HepG2 (cell line): ENCODE measurements at regions not wholly inside any gene's neighbourhood (a gene's known extent, or its start where the extent isn't known, plus 50 kb on each side); places are given as distances from the start of the nearest gene placed in this dataset.

Experiments used
- ATAC-seq: fragments of 200-7000 bp; cut with Tn5 transposase; 3 replicates; pipeline ENCODE4 v1.9.1; 2020; ENCODE audit warnings: mild to moderate bottlenecking, moderate library complexity
- BruUV-seq: library from RNA; stranded (reverse); fragments of 400-500 nt; replicated peaks from 2 replicates; lab custom pipeline; 2021; lab: Mats Ljungman, UMichigan
- CTCF ChIA-PET: fragments of 300-600 bp; formaldehyde crosslinking; extraction: SDS; loops from one replicate; lab custom pipeline; 2021; ENCODE audit warnings: low total read pairs, inconsistent platforms, low intra/inter-chr PET ratio; lab: Yijun Ruan, JAX
- POLR2A ChIA-PET: fragments of 350-600 bp; sonication (Branson Sonifier 250); formaldehyde crosslinking; loops from one replicate; lab custom pipeline; 2020; ENCODE audit warnings: antibody characterized with exemption, inconsistent platforms; lab: Yijun Ruan, JAX
- DNase-seq: peaks from one replicate; pipeline ENCODE4 v3.0.0-alpha.2; 2015; ENCODE audit warnings: low spot score
- FAIRE-seq: peaks from 3 replicates; lab custom pipeline; 2011; peaks lifted over from hg19 to GRCh38; lab: Jason Lieb, UNC
- H2AFZ ChIP-seq: one replicate; pipeline ENCODE4 v1.6.1; 2011; ENCODE audit warnings: low read length, inconsistent platforms
- H3K27ac ChIP-seq: fragments of 300-600 bp; 3 replicates; pipeline ENCODE4 v1.8.0; 2011; ENCODE audit warnings: mixed run types, mild to moderate bottlenecking, mixed read lengths, low read length, inconsistent platforms; ENCODE audit not compliant: insufficient read depth; ENCODE audit errors: extremely low read length
- H3K27me3 ChIP-seq, 2 experiments: fragments of 200-600 bp in 1 of 2; 2 replicates in 1 of 2; 3 replicates in 1 of 2; pipeline versions ENCODE4 v1.6.0 to v1.8.0; 2011; ENCODE audit warnings: low read length in 2 of 2, mild to moderate bottlenecking in 2 of 2, moderate library complexity in 2 of 2, inconsistent platforms in 1 of 2; ENCODE audit not compliant: insufficient read depth in 2 of 2, control insufficient read depth in 1 of 2
- H3K36me3 ChIP-seq, 2 experiments: fragments of 200-600 bp in 1 of 2; replicated peaks in 1 of 2; 2 replicates in 1 of 2; 3 replicates in 1 of 2; pipeline versions ENCODE4 v1.5.1 to v1.8.0; 2011; ENCODE audit warnings: low read length in 2 of 2, inconsistent platforms in 1 of 2; ENCODE audit not compliant: insufficient read depth in 2 of 2, control insufficient read depth in 1 of 2
- H3K4me1 ChIP-seq: 2 replicates; pipeline ENCODE4 v1.5.1; 2012; ENCODE audit warnings: low read length, inconsistent platforms; ENCODE audit not compliant: insufficient read depth
- H3K4me2 ChIP-seq: 2 replicates; pipeline ENCODE4 v1.6.0; 2011; ENCODE audit warnings: low read depth, low read length, inconsistent platforms
- H3K4me3 ChIP-seq, 3 experiments: fragments of 200-600 bp in 1 of 3; sonication (generic), shearing (Covaris generic) in 1 of 3; replicated peaks in 1 of 3; 2 replicates each; pipeline ENCODE4 v1.5.1; 2011 to 2016; ENCODE audit warnings: low read length in 3 of 3, inconsistent platforms in 2 of 3, low read depth in 2 of 3, mild to moderate bottlenecking in 2 of 3, control low read depth in 1 of 3, mixed read lengths in 1 of 3; ENCODE audit not compliant: insufficient read depth in 1 of 3
- H3K79me2 ChIP-seq: one replicate; pipeline ENCODE4 v1.6.1; 2011; ENCODE audit warnings: low read length, inconsistent platforms; ENCODE audit not compliant: insufficient read depth
- H3K9ac ChIP-seq: 2 replicates; pipeline ENCODE4 v1.6.0; 2011; ENCODE audit warnings: mild to moderate bottlenecking, low read depth, low read length, inconsistent platforms; ENCODE audit not compliant: insufficient read depth
- H3K9me3 ChIP-seq: 2 replicates; pipeline ENCODE4 v1.5.1; 2012; ENCODE audit warnings: mild to moderate bottlenecking, low read length
- H4K20me1 ChIP-seq: 2 replicates; pipeline ENCODE4 v1.6.0; 2011; ENCODE audit warnings: inconsistent platforms, mild to moderate bottlenecking, low read length, moderate library complexity; ENCODE audit not compliant: insufficient read depth
- IKZF1 ChIP-seq: fragments of 450-650 bp; IDR thresholded peaks from 2 replicates; pipeline ENCODE4 v1.7.1; 2016
- ONECUT2 ChIP-seq: sonication (generic); formaldehyde crosslinking; IDR thresholded peaks from 2 replicates; pipeline ENCODE4 v1.4.0; 2020; ENCODE audit warnings: missing genetic modification reagents
- REXO4 ChIP-seq: sonication (generic); formaldehyde crosslinking; IDR thresholded peaks from 2 replicates; pipeline ENCODE4 v1.8.0; 2022; ENCODE audit warnings: missing genetic modification reagents, mild to moderate bottlenecking, borderline replicate concordance
- ZNF713 ChIP-seq: sonication (generic); formaldehyde crosslinking; IDR thresholded peaks from 2 replicates; pipeline ENCODE4 v1.4.0; 2020; ENCODE audit warnings: mild to moderate bottlenecking, missing genetic modification reagents
- ZNF768 ChIP-seq: sonication (generic); formaldehyde crosslinking; IDR thresholded peaks from 2 replicates; pipeline ENCODE4 v1.4.0; 2020; ENCODE audit warnings: missing genetic modification reagents
- ZNF83 ChIP-seq: sonication (generic); formaldehyde crosslinking; IDR thresholded peaks from 2 replicates; pipeline ENCODE4 v1.4.0; 2020; ENCODE audit warnings: missing genetic modification reagents, mild to moderate bottlenecking, borderline replicate concordance
- WGBS: methylation state at CpG from one replicate; pipeline ENCODE4 v1.1.6; 2017; ENCODE audit warnings: low lambda C conversion rate; 5-methylcytosine and 5-hydroxymethylcytosine counted together
- in situ Hi-C: cut with HindIII; loops from 2 replicates; pipeline ENCODE4 v1.10.0; 2017; ENCODE audit warnings: low pct_unique_long_range_greater_than_20kb; ENCODE audit not compliant: extremely low pct_ligation_motif_present
- intact Hi-C: fragments of 100-400 bp; cut with micrococcal nuclease; formaldehyde crosslinking; loops from one replicate; pipeline ENCODE4 v1.10.0; 2022; ENCODE audit not compliant: unreplicated experiment
- TF ChIP-seq, protein P1 (sequence below): sonication (generic); formaldehyde crosslinking; IDR thresholded peaks from 2 replicates; pipeline ENCODE4 v1.5.0; 2020; ENCODE audit warnings: mild to moderate bottlenecking, missing genetic modification reagents, borderline replicate concordance
- TF ChIP-seq, protein P2 (sequence below): sonication (generic); formaldehyde crosslinking; conservative IDR thresholded peaks from 2 replicates; pipeline ENCODE4 v1.4.0; 2020; ENCODE audit warnings: mild to moderate bottlenecking, missing genetic modification reagents, moderate library complexity
- TF ChIP-seq, protein P3 (sequence below): sonication (generic); formaldehyde crosslinking; IDR thresholded peaks from 2 replicates; pipeline ENCODE4 v1.4.0; 2020; ENCODE audit warnings: missing genetic modification reagents
- TF ChIP-seq, protein P4 (sequence below): sonication (generic); formaldehyde crosslinking; IDR thresholded peaks from 2 replicates; pipeline ENCODE4 v1.5.1; 2020; ENCODE audit warnings: missing genetic modification reagents, mild to moderate bottlenecking, borderline replicate concordance
- TF ChIP-seq, protein P5 (sequence below): IDR thresholded peaks from 2 replicates; pipeline ENCODE4 v1.6.1; 2016

DNA sequence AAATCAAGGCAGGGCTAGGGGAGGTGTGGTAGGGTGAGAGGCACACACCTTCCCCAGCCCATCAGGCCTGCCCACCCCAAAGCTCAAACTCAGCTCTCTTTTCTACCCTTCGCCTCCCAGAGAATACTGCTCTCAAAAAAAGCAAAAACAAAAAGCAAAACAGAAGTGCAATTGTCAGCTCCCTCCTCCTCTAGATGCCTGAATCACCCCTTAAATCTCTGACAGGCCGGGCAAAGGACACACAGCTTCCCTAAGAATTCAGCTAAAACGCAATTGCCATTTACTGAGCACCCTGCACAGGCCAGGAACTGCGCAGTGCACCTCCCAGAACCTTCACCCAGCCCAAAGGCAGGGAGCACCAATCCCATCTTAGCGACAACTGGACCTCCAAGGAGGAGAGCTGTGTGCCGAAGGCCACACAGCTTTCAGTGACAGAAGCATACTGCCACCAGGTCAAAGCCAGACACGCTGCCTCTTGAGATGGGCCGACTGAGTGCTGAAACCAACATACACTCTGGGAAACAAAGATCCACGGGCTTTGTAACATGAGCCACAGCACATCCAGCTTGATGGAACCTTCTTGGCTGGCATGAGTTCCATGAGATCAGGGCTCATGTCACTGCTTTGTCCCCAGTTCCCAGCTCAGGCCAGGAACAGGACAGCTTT lies 53.4 kb upstream of the STXBP1 start:
- no peak for ATAC-seq
- Histone ChIP-seq H3K27me3 (no peaks in the 10 kb centered on the region), H3K36me3 (peaks cover 20 to 22% of the 10 kb centered on the region in 2 experiments; a peak in 4 of 5 replicates), H3K4me2 (no peak overlapping the region), H3K4me3 (no peak overlapping the region), H3K4me1 (peaks cover 47% of the 10 kb centered on the region), H3K9me3 (no peaks in the 10 kb centered on the region), H2AFZ (no peak overlapping the region), H3K9ac (no peak overlapping the region), H3K79me2 (peaks cover 37% of the 10 kb centered on the region), H3K27ac (no peak overlapping the region), H4K20me1 (peaks cover 31% of the 10 kb centered on the region)
- 94% methylated on average over 7 of the region's 9 CpGs for WGBS
- FAIRE-seq, result no peak
- no TSS peak for BruUV-seq
- POLR2A ChIA-PET, result interaction anchor here (1.3 to 2.6 kb wide), 4 partner anchors 10 to 20 kb away, joined by 4 to 7 read pairs (median 6); no protein-coding TSS in a partner anchor
- DNase-seq, result no peak
- intact Hi-C loops (no loop called here), in situ Hi-C loops (no loop called here)
- CTCF ChIA-PET, result no interaction called here
- TF ChIP-seq ZNF83 (CRISPR knock-in tag) (no peak), IKZF1 (no peak), REXO4 (no peak), ZNF713 (no peak), ONECUT2 (CRISPR knock-in tag) (no peak), ZNF768 (CRISPR knock-in tag) (no peak)
- TF ChIP-seq, protein P1, sequence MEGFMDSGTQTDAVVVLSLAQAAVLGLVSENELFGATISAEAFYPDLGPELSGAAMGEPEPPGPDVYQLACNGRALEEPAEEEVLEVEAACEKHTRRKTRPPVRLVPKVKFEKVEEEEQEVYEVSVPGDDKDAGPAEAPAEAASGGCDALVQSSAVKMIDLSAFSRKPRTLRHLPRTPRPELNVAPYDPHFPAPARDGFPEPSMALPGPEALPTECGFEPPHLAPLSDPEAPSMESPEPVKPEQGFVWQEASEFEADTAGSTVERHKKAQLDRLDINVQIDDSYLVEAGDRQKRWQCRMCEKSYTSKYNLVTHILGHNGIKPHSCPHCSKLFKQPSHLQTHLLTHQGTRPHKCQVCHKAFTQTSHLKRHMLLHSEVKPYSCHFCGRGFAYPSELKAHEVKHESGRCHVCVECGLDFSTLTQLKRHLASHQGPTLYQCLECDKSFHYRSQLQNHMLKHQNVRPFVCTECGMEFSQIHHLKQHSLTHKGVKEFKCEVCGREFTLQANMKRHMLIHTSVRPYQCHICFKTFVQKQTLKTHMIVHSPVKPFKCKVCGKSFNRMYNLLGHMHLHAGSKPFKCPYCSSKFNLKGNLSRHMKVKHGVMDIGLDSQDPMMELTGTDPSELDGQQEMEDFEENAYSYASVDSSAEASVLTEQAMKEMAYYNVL, result no peak
- TF ChIP-seq, protein P2, sequence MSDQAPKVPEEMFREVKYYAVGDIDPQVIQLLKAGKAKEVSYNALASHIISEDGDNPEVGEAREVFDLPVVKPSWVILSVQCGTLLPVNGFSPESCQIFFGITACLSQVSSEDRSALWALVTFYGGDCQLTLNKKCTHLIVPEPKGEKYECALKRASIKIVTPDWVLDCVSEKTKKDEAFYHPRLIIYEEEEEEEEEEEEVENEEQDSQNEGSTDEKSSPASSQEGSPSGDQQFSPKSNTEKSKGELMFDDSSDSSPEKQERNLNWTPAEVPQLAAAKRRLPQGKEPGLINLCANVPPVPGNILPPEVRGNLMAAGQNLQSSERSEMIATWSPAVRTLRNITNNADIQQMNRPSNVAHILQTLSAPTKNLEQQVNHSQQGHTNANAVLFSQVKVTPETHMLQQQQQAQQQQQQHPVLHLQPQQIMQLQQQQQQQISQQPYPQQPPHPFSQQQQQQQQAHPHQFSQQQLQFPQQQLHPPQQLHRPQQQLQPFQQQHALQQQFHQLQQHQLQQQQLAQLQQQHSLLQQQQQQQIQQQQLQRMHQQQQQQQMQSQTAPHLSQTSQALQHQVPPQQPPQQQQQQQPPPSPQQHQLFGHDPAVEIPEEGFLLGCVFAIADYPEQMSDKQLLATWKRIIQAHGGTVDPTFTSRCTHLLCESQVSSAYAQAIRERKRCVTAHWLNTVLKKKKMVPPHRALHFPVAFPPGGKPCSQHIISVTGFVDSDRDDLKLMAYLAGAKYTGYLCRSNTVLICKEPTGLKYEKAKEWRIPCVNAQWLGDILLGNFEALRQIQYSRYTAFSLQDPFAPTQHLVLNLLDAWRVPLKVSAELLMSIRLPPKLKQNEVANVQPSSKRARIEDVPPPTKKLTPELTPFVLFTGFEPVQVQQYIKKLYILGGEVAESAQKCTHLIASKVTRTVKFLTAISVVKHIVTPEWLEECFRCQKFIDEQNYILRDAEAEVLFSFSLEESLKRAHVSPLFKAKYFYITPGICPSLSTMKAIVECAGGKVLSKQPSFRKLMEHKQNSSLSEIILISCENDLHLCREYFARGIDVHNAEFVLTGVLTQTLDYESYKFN (CRISPR knock-in tag), result no peak
- TF ChIP-seq, protein P3, sequence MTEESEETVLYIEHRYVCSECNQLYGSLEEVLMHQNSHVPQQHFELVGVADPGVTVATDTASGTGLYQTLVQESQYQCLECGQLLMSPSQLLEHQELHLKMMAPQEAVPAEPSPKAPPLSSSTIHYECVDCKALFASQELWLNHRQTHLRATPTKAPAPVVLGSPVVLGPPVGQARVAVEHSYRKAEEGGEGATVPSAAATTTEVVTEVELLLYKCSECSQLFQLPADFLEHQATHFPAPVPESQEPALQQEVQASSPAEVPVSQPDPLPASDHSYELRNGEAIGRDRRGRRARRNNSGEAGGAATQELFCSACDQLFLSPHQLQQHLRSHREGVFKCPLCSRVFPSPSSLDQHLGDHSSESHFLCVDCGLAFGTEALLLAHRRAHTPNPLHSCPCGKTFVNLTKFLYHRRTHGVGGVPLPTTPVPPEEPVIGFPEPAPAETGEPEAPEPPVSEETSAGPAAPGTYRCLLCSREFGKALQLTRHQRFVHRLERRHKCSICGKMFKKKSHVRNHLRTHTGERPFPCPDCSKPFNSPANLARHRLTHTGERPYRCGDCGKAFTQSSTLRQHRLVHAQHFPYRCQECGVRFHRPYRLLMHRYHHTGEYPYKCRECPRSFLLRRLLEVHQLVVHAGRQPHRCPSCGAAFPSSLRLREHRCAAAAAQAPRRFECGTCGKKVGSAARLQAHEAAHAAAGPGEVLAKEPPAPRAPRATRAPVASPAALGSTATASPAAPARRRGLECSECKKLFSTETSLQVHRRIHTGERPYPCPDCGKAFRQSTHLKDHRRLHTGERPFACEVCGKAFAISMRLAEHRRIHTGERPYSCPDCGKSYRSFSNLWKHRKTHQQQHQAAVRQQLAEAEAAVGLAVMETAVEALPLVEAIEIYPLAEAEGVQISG (CRISPR knock-in tag), result no peak
- TF ChIP-seq, protein P4, sequence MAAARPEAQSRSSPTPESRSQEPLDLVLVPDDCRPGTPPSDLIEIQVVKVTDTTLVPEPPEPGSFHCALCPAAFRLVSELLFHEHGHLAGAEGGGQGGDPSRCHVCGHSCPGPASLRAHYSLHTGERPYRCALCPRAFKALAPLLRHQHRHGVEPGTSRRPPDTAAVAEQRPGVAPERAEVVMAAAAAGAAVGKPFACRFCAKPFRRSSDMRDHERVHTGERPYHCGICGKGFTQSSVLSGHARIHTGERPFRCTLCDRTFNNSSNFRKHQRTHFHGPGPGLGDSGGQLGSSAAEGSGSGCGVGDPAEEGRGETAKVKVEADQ (CRISPR knock-in tag), result no peak
- TF ChIP-seq, protein P5, sequence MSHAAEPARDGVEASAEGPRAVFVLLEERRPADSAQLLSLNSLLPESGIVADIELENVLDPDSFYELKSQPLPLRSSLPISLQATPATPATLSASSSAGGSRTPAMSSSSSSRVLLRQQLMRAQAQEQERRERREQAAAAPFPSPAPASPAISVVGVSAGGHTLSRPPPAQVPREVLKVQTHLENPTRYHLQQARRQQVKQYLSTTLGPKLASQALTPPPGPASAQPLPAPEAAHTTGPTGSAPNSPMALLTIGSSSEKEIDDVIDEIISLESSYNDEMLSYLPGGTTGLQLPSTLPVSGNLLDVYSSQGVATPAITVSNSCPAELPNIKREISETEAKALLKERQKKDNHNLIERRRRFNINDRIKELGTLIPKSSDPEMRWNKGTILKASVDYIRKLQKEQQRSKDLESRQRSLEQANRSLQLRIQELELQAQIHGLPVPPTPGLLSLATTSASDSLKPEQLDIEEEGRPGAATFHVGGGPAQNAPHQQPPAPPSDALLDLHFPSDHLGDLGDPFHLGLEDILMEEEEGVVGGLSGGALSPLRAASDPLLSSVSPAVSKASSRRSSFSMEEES (CRISPR knock-in tag), result no peak
